ENCODE measurements at regions not wholly inside any gene's neighbourhood (a gene's known extent, or its start where the extent isn't known, plus 50 kb on each side); places are given as distances from the start of the nearest gene placed in this dataset.

- TF ChIP-seq POLR2A (IDR thresholded peaks at IDR 0.05): no peak
- no peak for TF ChIP-seq CTCF (IDR thresholded peaks at IDR 0.05)
Measured at GRCh38 chr9:135247227-135247930, 159.9 kb downstream of the OLFM1 start.

All from stomach (tissue), 4 donors.